ENCODE measurements at regions not wholly inside any gene's neighbourhood (a gene's known extent, or its start where the extent isn't known, plus 50 kb on each side); places are given as distances from the start of the nearest gene placed in this dataset.

GRCh38 chr9:14418301-14418940, 104.5 kb upstream of the NFIB start:
- H3K9ac ChIP-seq (ENCODE audit: insufficient read depth in 1 of 2, low read depth in 2 of 2, low read length in 2 of 2) = no peak overlapping the region
- FAIRE-seq (no peak), ATAC-seq (no peak), DNase-seq (ENCODE audit: extremely low read depth in 1 of 4, low spot score in 3 of 4) (no peak)
- CTCF ChIA-PET (ENCODE audit: low intra/inter-chr PET ratio) = no interaction called here
- no TSS peak for BruUV-seq (replicated peaks)
- H3K4me2 ChIP-seq (ENCODE audit: insufficient read depth, low read length) = no peak overlapping the region
- no peaks in the 10 kb centered on the region for H3K4me1 ChIP-seq (replicated peaks in 1 of 2; ENCODE audit: control insufficient read depth in 2 of 2, insufficient read depth in 2 of 2, low read length in 2 of 2)
- TF ChIP-seq ESRRB (CRISPR knock-in tag; IDR thresholded peaks at IDR 0.05; ENCODE audit: borderline replicate concordance) (no peak), ARID2 (IDR thresholded peaks at IDR 0.05) (no peak), CREBBP (IDR thresholded peaks at IDR 0.05; ENCODE audit: low read depth, low read length) (no peak), POLR2AphosphoS5 (IDR thresholded peaks at IDR 0.05; ENCODE audit: control insufficient read depth, insufficient read depth, low read depth, low read length) (no peak), RREB1 (CRISPR knock-in tag; IDR thresholded peaks at IDR 0.05) (no peak), ESRRA (IDR thresholded peaks at IDR 0.05; ENCODE audit: borderline replicate concordance, low read depth) (no peak), TBP (optimal IDR thresholded peaks at IDR 0.05; ENCODE audit: low read depth, low read length) (no peak), HDAC8 (tag; IDR thresholded peaks at IDR 0.05) (no peak), DMBX1 (CRISPR knock-in tag; IDR thresholded peaks at IDR 0.05; ENCODE audit: borderline replicate concordance) (no peak), KDM1A (IDR thresholded peaks at IDR 0.05) (no peak)
- H3K27ac ChIP-seq (ENCODE audit: extremely low read depth, low read depth, low read length) = no peak overlapping the region
- in situ Hi-C loops (cut with MboI) (no loop called here), intact Hi-C loops (cut with micrococcal nuclease) (no loop called here)
- 37% methylated on average over 5 of the region's 5 CpGs for WGBS (ENCODE audit: insufficient coverage, low coverage, missing lambda C conversion rate)
- H3K9me3 ChIP-seq (replicated peaks; ENCODE audit: control insufficient read depth, insufficient read depth, low read depth, low read length) = no peaks in the 10 kb centered on the region
- POLR2A ChIA-PET = interaction anchor here (0.6 to 0.8 kb wide), 2 partner anchors 326 to 601 kb away, joined by 3 read pairs; no protein-coding TSS in a partner anchor
- no peaks in the 10 kb centered on the region for H3K79me2 ChIP-seq (ENCODE audit: control insufficient read depth, insufficient read depth, low read length)
- no peaks in the 10 kb centered on the region for H3K9me1 ChIP-seq (ENCODE audit: control insufficient read depth, insufficient read depth, low read length)
- no peaks in the 10 kb centered on the region for H3K27me3 ChIP-seq (ENCODE audit: control insufficient read depth in 2 of 2, insufficient read depth in 2 of 2, low read length in 2 of 2)
- H3K4me3 ChIP-seq = no peak overlapping the region
- H4K20me1 ChIP-seq (replicated peaks; ENCODE audit: control insufficient read depth, insufficient read depth, low read length) = no peaks in the 10 kb centered on the region
- no peak overlapping the region for H2AFZ ChIP-seq (ENCODE audit: low read depth, low read length)
- no peaks in the 10 kb centered on the region for H3K36me3 ChIP-seq (ENCODE audit: control insufficient read depth, insufficient read depth, low read length)

Data from K562 (cell line).